ENCODE measurements at regions not wholly inside any gene's neighbourhood (a gene's known extent, or its start where the extent isn't known, plus 50 kb on each side); places are given as distances from the start of the nearest gene placed in this dataset.

- DNase-seq: no peak
Measured at GRCh38 chr11:45597097-45597496, 68.3 kb downstream of the CHST1 start.

- DNase-seq: no peak
Measured at GRCh38 chr11:45596571-45596970, 68.9 kb downstream of the CHST1 start.

GRCh38 chr11:45593992-45594391 is 71.4 kb downstream of the CHST1 start:
- no peak for DNase-seq

GRCh38 chr11:45592636-45593035 is 72.8 kb downstream of the CHST1 start:
- no peak for DNase-seq

- no peak for DNase-seq
Measured at GRCh38 chr11:45590743-45591142, 74.7 kb downstream of the CHST1 start.

GRCh38 chr11:45585205-45585604 is 80.2 kb downstream of the CHST1 start:
- DNase-seq: no peak

- DNase-seq: no peak
Measured at GRCh38 chr11:45583981-45584566, 81.3 kb downstream of the CHST1 start.

- no peak for DNase-seq
Measured at GRCh38 chr11:45580399-45580798, 85.0 kb downstream of the CHST1 start.

- DNase-seq: no peak
Measured at GRCh38 chr11:45578316-45578715, 87.1 kb downstream of the CHST1 start.

GRCh38 chr11:45577752-45578151 is 87.7 kb downstream of the CHST1 start:
- no peak for DNase-seq

GRCh38 chr11:45576461-45577215 is 88.8 kb downstream of the CHST1 start:
- no peak for DNase-seq

- no peak for DNase-seq
Measured at GRCh38 chr11:45573728-45574127, 91.7 kb downstream of the CHST1 start.

GRCh38 chr11:45572354-45573123 is 92.9 kb downstream of the CHST1 start:
- no peak for DNase-seq

GRCh38 chr11:45569776-45570175 is 95.6 kb downstream of the CHST1 start:
- no peak for DNase-seq

GRCh38 chr11:45568049-45568448 is 97.4 kb downstream of the CHST1 start:
- no peak for DNase-seq

GRCh38 chr11:45565446-45565988 is 99.9 kb downstream of the CHST1 start:
- DNase-seq: no peak

GRCh38 chr11:45563810-45564209 is 101.6 kb downstream of the CHST1 start:
- DNase-seq: no peak

GRCh38 chr11:45563171-45563570 is 102.3 kb downstream of the CHST1 start:
- DNase-seq: no peak

GRCh38 chr11:45560913-45561281 is 104.5 kb downstream of the CHST1 start:
- DNase-seq: no peak

GRCh38 chr11:45560155-45560912 is 105.1 kb downstream of the CHST1 start:
- no peak for DNase-seq

GRCh38 chr11:45556851-45557707 is 108.3 kb downstream of the CHST1 start:
- no peak for DNase-seq

Measured in activated naive CD4-positive, alpha-beta T cell treated with Interleukin-2 at 50 U/mL for 16 hours (primary cell).